HL-60 (cell line): ENCODE measurements at regions not wholly inside any gene's neighbourhood (a gene's known extent, or its start where the extent isn't known, plus 50 kb on each side); places are given as distances from the start of the nearest gene placed in this dataset.

Source experiments
- REST ChIP-seq: IDR thresholded peaks from 2 replicates; pipeline ENCODE4 v1.6.1; 2012; ENCODE audit warnings: low read depth; ENCODE audit not compliant: insufficient replicate concordance
- TF ChIP-seq, protein P1 (sequence below): IDR thresholded peaks from one replicate; pipeline ENCODE4 v1.5.1; 2011; ENCODE audit warnings: low read length, control low read depth, inconsistent platforms; ENCODE audit not compliant: insufficient read depth

DNA sequence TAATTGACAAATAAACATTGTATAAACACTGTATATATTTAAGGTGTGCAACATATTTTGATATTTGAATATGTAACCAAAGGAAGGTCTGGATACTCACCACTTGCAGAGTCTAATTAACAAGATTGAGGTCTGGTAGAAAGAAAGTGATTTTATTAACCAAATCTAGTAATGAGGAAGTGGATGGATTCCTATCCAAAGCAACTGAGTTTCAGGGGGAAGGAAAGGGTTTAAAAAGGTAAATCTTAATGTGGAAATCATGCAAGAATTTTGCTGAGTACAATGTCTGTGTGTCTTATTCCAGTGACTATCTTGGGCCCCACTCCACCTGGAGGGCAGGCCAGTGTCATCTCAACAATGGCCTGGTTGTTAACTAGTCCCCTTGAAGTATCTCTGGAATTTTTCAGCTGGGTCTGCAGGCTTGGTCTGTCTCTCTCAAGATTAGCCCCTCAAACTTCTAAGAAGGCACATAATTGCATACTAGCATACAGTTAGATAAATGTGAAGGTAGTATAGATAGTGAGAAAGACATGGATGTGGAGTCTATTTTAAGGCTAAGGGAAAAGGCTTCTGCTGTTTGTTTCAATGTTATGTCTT is 262.7 kb upstream of the RGS18 start:
- TF ChIP-seq, protein P1, sequence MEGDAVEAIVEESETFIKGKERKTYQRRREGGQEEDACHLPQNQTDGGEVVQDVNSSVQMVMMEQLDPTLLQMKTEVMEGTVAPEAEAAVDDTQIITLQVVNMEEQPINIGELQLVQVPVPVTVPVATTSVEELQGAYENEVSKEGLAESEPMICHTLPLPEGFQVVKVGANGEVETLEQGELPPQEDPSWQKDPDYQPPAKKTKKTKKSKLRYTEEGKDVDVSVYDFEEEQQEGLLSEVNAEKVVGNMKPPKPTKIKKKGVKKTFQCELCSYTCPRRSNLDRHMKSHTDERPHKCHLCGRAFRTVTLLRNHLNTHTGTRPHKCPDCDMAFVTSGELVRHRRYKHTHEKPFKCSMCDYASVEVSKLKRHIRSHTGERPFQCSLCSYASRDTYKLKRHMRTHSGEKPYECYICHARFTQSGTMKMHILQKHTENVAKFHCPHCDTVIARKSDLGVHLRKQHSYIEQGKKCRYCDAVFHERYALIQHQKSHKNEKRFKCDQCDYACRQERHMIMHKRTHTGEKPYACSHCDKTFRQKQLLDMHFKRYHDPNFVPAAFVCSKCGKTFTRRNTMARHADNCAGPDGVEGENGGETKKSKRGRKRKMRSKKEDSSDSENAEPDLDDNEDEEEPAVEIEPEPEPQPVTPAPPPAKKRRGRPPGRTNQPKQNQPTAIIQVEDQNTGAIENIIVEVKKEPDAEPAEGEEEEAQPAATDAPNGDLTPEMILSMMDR = no peak
- no peak for TF ChIP-seq REST
